ENCODE measurements at regions not wholly inside any gene's neighbourhood (a gene's known extent, or its start where the extent isn't known, plus 50 kb on each side); places are given as distances from the start of the nearest gene placed in this dataset.

GRCh38 chr5:56549096-56549886, 266.1 kb upstream of the MAP3K1 start:
- no peaks in the 10 kb centered on the region for H3K4me1 ChIP-seq
- no peaks in the 10 kb centered on the region for H3K27me3 ChIP-seq
- H3K9me3 ChIP-seq: no peaks in the 10 kb centered on the region
- H3K27ac ChIP-seq: no peak overlapping the region
- no peaks in the 10 kb centered on the region for H3K36me3 ChIP-seq
- H3K4me3 ChIP-seq: no peak overlapping the region
- TF ChIP-seq POLR2A (IDR thresholded peaks at IDR 0.05) (no peak), CTCF (IDR thresholded peaks at IDR 0.05) (no peak)
- DNase-seq: no peak

- Histone ChIP-seq H3K27ac (no peak overlapping the region), H3K4me1 (no peaks in the 10 kb centered on the region), H3K9me3 (no peaks in the 10 kb centered on the region), H3K4me3 (no peak overlapping the region), H3K27me3 (no peaks in the 10 kb centered on the region), H3K36me3 (no peaks in the 10 kb centered on the region)
- TF ChIP-seq POLR2A (IDR thresholded peaks at IDR 0.05) (no peak), CTCF (IDR thresholded peaks at IDR 0.05) (no peak)
- DNase-seq: no peak
Observed at GRCh38 chr5:56545016-56545415, 270.3 kb upstream of the MAP3K1 start.

GRCh38 chr5:56543441-56544388, 271.6 kb upstream of the MAP3K1 start:
- H3K4me3 ChIP-seq: no peak overlapping the region
- no peaks in the 10 kb centered on the region for H3K36me3 ChIP-seq
- no peak for DNase-seq
- H3K4me1 ChIP-seq: no peaks in the 10 kb centered on the region
- no peaks in the 10 kb centered on the region for H3K27me3 ChIP-seq
- TF ChIP-seq POLR2A (IDR thresholded peaks at IDR 0.05) (no peak), CTCF (IDR thresholded peaks at IDR 0.05) (no peak)
- no peak overlapping the region for H3K27ac ChIP-seq
- H3K9me3 ChIP-seq: no peaks in the 10 kb centered on the region

DNA sequence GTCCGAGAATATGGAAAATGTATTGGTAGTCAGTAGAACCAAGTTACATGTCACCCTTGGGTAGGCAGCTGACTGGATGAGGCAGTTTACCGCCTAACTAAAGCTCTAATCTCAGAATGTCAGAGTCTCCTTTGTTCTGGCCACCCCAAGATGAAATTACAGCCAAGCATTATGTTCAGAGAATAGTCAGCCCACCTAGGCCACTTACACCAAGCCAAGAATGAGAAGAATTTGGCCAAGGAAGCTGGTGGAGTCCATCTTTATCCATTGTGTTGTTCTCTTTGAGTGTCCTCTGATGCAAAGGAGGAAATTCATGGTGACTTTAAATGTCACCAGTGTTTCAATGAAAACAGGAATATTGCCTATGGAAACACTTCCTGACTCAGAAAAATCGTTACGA, 275.1 kb upstream of the MAP3K1 start:
- no peak for DNase-seq
- Histone ChIP-seq H3K9me3 (no peaks in the 10 kb centered on the region), H3K36me3 (no peaks in the 10 kb centered on the region), H3K27me3 (no peaks in the 10 kb centered on the region), H3K4me1 (no peaks in the 10 kb centered on the region), H3K27ac (no peak overlapping the region), H3K4me3 (no peak overlapping the region)
- no peak for TF ChIP-seq CTCF (IDR thresholded peaks at IDR 0.05)
- TF ChIP-seq POLR2A (IDR thresholded peaks at IDR 0.05): no peak

- Histone ChIP-seq H3K9me3 (no peaks in the 10 kb centered on the region), H3K27me3 (no peaks in the 10 kb centered on the region), H3K4me3 (no peak overlapping the region), H3K27ac (no peak overlapping the region), H3K36me3 (no peaks in the 10 kb centered on the region), H3K4me1 (peaks cover 0 to 4% (median 0%) of the 10 kb centered on the region in 4 donors)
- TF ChIP-seq POLR2A (IDR thresholded peaks at IDR 0.05): no peak
- no peak for TF ChIP-seq CTCF (IDR thresholded peaks at IDR 0.05)
- DNase-seq: no peak
Observed at GRCh38 chr5:56538580-56538979, 276.8 kb upstream of the MAP3K1 start.
